GM12878 (cell line): ENCODE measurements at regions not wholly inside any gene's neighbourhood (a gene's known extent, or its start where the extent isn't known, plus 50 kb on each side); places are given as distances from the start of the nearest gene placed in this dataset.

Experiments
- ATAC-seq: fragments of 200-7000 bp; cut with Tn5 transposase; 3 replicates; pipeline ENCODE4 v1.9.1; 2020; ENCODE audit warnings: mild to moderate bottlenecking, moderate library complexity
- BruUV-seq: library from RNA; stranded (reverse); fragments of 400-500 nt; replicated peaks from 2 replicates; lab custom pipeline; 2021; lab: Mats Ljungman, UMichigan
- CTCF ChIA-PET: fragments of 300-600 bp; sonication (Branson Sonifier 250); formaldehyde crosslinking; extraction: SDS; loops from one replicate; lab custom pipeline; 2021; ENCODE audit warnings: inconsistent platforms; lab: Yijun Ruan, JAX
- POLR2A ChIA-PET: fragments of 350-600 bp; formaldehyde crosslinking; extraction: SDS; loops from one replicate; lab custom pipeline; 2021; ENCODE audit warnings: inconsistent platforms; lab: Charles Lee
- RAD21 ChIA-PET: fragments of 300-600 bp; sonication (Branson Sonifier 250); formaldehyde crosslinking; loops from one replicate; lab custom pipeline; 2023; ENCODE audit warnings: antibody characterized with exemption; ENCODE audit not compliant: unreplicated experiment; lab: Charles Lee
- SMC1A ChIA-PET: fragments of 300-600 bp; sonication (Branson Sonifier 250); formaldehyde crosslinking; loops from one replicate; lab custom pipeline; 2023; ENCODE audit not compliant: unreplicated experiment, uncharacterized antibody; lab: Charles Lee
- DNase-seq: peaks from one replicate; pipeline ENCODE4 v3.0.0-alpha.2; 2011; ENCODE audit warnings: low read depth, low spot score
- FAIRE-seq: peaks from 3 replicates; lab custom pipeline; 2011; peaks lifted over from hg19 to GRCh38; lab: Jason Lieb, UNC
- H2AFZ ChIP-seq: 2 replicates; pipeline ENCODE4 v1.6.0; 2011; ENCODE audit warnings: low read depth, low read length, control low read depth; ENCODE audit not compliant: control insufficient read depth
- H3K27ac ChIP-seq: 2 replicates; pipeline ENCODE4 v1.5.1; 2011; ENCODE audit warnings: control low read depth; ENCODE audit not compliant: control insufficient read depth, insufficient read depth
- H3K27me3 ChIP-seq, 2 experiments: replicated peaks in 1 of 2; 2 replicates each; pipeline versions ENCODE4 v1.6.0 to v1.6.1; 2011; ENCODE audit warnings: low read length in 1 of 2; ENCODE audit not compliant: control insufficient read depth in 2 of 2, insufficient read depth in 2 of 2
- H3K36me3 ChIP-seq, 2 experiments: 2 replicates each; pipeline ENCODE4 v1.5.1; 2011; ENCODE audit warnings: low read length in 1 of 2; ENCODE audit not compliant: control insufficient read depth in 2 of 2, insufficient read depth in 2 of 2
- H3K4me1 ChIP-seq: 2 replicates; pipeline ENCODE4 v1.6.1; 2011; ENCODE audit warnings: mild to moderate bottlenecking, low read length, moderate library complexity, mixed read lengths; ENCODE audit not compliant: control insufficient read depth, insufficient read depth
- H3K4me2 ChIP-seq: 2 replicates; pipeline ENCODE4 v1.6.0; 2011; ENCODE audit warnings: control low read depth; ENCODE audit not compliant: control insufficient read depth, insufficient read depth
- H3K4me3 ChIP-seq: fragments of 200-600 bp; sonication (generic); 2 replicates; pipeline ENCODE4 v1.5.1; 2016
- H3K79me2 ChIP-seq: 2 replicates; pipeline ENCODE4 v1.6.0; 2011; ENCODE audit warnings: low read length; ENCODE audit not compliant: control insufficient read depth, insufficient read depth
- H3K9ac ChIP-seq: 2 replicates; pipeline ENCODE4 v1.8.0; 2011; ENCODE audit warnings: low read length, control low read depth, mixed read lengths; ENCODE audit not compliant: control insufficient read depth, insufficient read depth
- H3K9me3 ChIP-seq: replicated peaks from 3 replicates; pipeline ENCODE4 v1.5.1; 2011; ENCODE audit warnings: mild to moderate bottlenecking, low read length; ENCODE audit not compliant: control insufficient read depth, insufficient read depth
- H4K20me1 ChIP-seq: 2 replicates; pipeline ENCODE4 v1.6.0; 2011; ENCODE audit not compliant: control insufficient read depth, insufficient read depth
- ATF3 ChIP-seq: IDR thresholded peaks from 2 replicates; pipeline ENCODE4 v1.6.1; 2011; ENCODE audit warnings: low read depth, mild to moderate bottlenecking, low read length, moderate library complexity, borderline replicate concordance; ENCODE audit errors: extremely low read depth
- CBX5 ChIP-seq: sonication (generic); IDR thresholded peaks from 2 replicates; pipeline ENCODE4 v1.6.1; 2016; ENCODE audit warnings: low read depth, moderate library complexity, mild to moderate bottlenecking, inconsistent platforms
- HCFC1 ChIP-seq: fragments of 150-350 bp; IDR thresholded peaks from 2 replicates; pipeline ENCODE4 v1.6.1; 2014; ENCODE audit warnings: low read length
- IKZF2 ChIP-seq, 2 experiments: fragments of 450-650 bp; IDR thresholded peaks; 2 replicates each; pipeline ENCODE4 v1.6.1; 2017; ENCODE audit warnings: mild to moderate bottlenecking in 2 of 2, moderate library complexity in 2 of 2
- LARP7 ChIP-seq: fragments of 450-650 bp; IDR thresholded peaks from 2 replicates; pipeline ENCODE4 v1.6.1; 2017; ENCODE audit warnings: mild to moderate bottlenecking
- NBN ChIP-seq: fragments of 450-650 bp; IDR thresholded peaks from 2 replicates; pipeline ENCODE4 v1.6.1; 2016
- SP1 ChIP-seq: IDR thresholded peaks from one replicate; pipeline ENCODE4 v1.6.1; 2011; ENCODE audit warnings: low read depth, low read length
- SREBF2 ChIP-seq: IDR thresholded peaks from 2 replicates; pipeline ENCODE4 v1.6.1; 2012; ENCODE audit warnings: mild to moderate bottlenecking, low read length
- WGBS: methylation state at CpG from one replicate; pipeline ENCODE4 v1.1.6; 2016; ENCODE audit warnings: low lambda C conversion rate; ENCODE audit not compliant: insufficient replicate concordance, insufficient coverage; ENCODE audit errors: missing lambda C conversion rate; 5-methylcytosine and 5-hydroxymethylcytosine counted together
- in situ Hi-C: fragments of 300-500 bp; cut with MboI; formaldehyde crosslinking; loops from 9 replicates; pipeline ENCODE4 v1.14.3; 2018; ENCODE audit warnings: mixed read lengths
- intact Hi-C: fragments of 100-400 bp; cut with micrococcal nuclease; formaldehyde crosslinking; loops from one replicate; pipeline ENCODE4 v1.14.2; 2022; ENCODE audit not compliant: unreplicated experiment
- TF ChIP-seq, protein P1 (sequence below): fragments of 450-650 bp; formaldehyde crosslinking; IDR thresholded peaks from 2 replicates; pipeline ENCODE4 v1.5.0; 2022; ENCODE audit warnings: mild to moderate bottlenecking, missing genetic modification characterization
- TF ChIP-seq, protein P2 (sequence below): fragments of 450-650 bp; formaldehyde crosslinking; IDR thresholded peaks from 2 replicates; pipeline ENCODE4 v1.4.0; 2020; ENCODE audit warnings: mild to moderate bottlenecking, moderate library complexity

GRCh38 chr3:39671600-39671999 is 137.8 kb upstream of the MYRIP start:
- RAD21 ChIA-PET, result no interaction called here
- no peaks in the 10 kb centered on the region for H3K9me3 ChIP-seq
- H3K4me3 ChIP-seq, result no peak overlapping the region
- FAIRE-seq (no peak), ATAC-seq (no peak), DNase-seq (no peak)
- no peak overlapping the region for H3K9ac ChIP-seq
- H3K36me3 ChIP-seq, result no peaks in the 10 kb centered on the region
- CTCF ChIA-PET, result interaction anchor here (0.5 kb wide), 1 partner anchor 226 kb away, joined by 3 read pairs; no protein-coding TSS in a partner anchor
- no peak overlapping the region for H3K4me2 ChIP-seq
- no TSS peak for BruUV-seq
- SMC1A ChIA-PET, result no interaction called here
- no peaks in the 10 kb centered on the region; a peak in 1 of 4 replicates for H3K27me3 ChIP-seq
- H3K27ac ChIP-seq, result no peak overlapping the region
- WGBS, result 0% methylated on average over 2 of the region's 2 CpGs
- intact Hi-C loops, result no loop called here
- POLR2A ChIA-PET, result no interaction called here
- in situ Hi-C loops, result no loop called here
- H3K79me2 ChIP-seq, result no peaks in the 10 kb centered on the region
- H3K4me1 ChIP-seq, result no peaks in the 10 kb centered on the region
- TF ChIP-seq, protein P1, sequence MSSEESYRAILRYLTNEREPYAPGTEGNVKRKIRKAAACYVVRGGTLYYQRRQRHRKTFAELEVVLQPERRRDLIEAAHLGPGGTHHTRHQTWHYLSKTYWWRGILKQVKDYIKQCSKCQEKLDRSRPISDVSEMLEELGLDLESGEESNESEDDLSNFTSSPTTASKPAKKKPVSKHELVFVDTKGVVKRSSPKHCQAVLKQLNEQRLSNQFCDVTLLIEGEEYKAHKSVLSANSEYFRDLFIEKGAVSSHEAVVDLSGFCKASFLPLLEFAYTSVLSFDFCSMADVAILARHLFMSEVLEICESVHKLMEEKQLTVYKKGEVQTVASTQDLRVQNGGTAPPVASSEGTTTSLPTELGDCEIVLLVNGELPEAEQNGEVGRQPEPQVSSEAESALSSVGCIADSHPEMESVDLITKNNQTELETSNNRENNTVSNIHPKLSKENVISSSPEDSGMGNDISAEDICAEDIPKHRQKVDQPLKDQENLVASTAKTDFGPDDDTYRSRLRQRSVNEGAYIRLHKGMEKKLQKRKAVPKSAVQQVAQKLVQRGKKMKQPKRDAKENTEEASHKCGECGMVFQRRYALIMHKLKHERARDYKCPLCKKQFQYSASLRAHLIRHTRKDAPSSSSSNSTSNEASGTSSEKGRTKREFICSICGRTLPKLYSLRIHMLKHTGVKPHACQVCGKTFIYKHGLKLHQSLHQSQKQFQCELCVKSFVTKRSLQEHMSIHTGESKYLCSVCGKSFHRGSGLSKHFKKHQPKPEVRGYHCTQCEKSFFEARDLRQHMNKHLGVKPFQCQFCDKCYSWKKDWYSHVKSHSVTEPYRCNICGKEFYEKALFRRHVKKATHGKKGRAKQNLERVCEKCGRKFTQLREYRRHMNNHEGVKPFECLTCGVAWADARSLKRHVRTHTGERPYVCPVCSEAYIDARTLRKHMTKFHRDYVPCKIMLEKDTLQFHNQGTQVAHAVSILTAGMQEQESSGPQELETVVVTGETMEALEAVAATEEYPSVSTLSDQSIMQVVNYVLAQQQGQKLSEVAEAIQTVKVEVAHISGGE, result no peak
- TF ChIP-seq NBN, result no peak
- H4K20me1 ChIP-seq, result no peaks in the 10 kb centered on the region
- no peak overlapping the region for H2AFZ ChIP-seq

DNA sequence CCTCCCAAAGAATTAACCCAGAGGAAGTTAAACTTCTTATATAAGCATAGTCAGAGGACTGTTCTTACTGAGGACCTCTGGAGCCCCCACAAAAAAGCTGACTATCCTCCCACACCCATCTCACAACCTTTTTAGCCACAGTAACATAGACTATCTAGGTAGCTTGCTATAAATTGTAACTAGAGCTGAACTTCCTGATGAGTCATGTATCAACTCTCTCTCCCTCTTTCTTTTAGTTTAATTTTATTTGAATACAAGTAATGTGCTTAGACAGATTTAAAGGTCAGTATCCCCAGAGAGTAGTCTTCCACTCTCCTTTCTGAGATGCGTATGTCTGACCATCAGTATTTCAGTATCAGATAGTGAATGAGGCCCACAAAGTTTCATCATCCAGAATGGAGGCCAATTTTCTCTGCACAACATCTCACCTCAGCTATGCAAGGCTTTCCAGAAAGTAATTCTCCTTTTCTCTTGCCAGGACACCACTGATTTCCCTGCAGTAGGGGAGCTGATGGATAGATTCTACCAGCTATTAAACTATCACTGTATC is 104.0 kb upstream of the MYRIP start:
- CTCF ChIA-PET, result interaction anchor here (0.8 to 1.3 kb wide), 5 partner anchors 36 to 612 kb away, joined by 3 to 4 read pairs (median 3); no protein-coding TSS in a partner anchor
- TF ChIP-seq SREBF2 (no peak), CBX5 (no peak), SP1 (no peak), LARP7 (no peak), ATF3 (no peak), IKZF2 (IDR thresholded peaks at IDR 0.05) (no peak), HCFC1 (no peak)
- TF ChIP-seq, protein P2, sequence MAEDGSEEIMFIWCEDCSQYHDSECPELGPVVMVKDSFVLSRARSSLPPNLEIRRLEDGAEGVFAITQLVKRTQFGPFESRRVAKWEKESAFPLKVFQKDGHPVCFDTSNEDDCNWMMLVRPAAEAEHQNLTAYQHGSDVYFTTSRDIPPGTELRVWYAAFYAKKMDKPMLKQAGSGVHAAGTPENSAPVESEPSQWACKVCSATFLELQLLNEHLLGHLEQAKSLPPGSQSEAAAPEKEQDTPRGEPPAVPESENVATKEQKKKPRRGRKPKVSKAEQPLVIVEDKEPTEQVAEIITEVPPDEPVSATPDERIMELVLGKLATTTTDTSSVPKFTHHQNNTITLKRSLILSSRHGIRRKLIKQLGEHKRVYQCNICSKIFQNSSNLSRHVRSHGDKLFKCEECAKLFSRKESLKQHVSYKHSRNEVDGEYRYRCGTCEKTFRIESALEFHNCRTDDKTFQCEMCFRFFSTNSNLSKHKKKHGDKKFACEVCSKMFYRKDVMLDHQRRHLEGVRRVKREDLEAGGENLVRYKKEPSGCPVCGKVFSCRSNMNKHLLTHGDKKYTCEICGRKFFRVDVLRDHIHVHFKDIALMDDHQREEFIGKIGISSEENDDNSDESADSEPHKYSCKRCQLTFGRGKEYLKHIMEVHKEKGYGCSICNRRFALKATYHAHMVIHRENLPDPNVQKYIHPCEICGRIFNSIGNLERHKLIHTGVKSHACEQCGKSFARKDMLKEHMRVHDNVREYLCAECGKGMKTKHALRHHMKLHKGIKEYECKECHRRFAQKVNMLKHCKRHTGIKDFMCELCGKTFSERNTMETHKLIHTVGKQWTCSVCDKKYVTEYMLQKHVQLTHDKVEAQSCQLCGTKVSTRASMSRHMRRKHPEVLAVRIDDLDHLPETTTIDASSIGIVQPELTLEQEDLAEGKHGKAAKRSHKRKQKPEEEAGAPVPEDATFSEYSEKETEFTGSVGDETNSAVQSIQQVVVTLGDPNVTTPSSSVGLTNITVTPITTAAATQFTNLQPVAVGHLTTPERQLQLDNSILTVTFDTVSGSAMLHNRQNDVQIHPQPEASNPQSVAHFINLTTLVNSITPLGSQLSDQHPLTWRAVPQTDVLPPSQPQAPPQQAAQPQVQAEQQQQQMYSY (CRISPR knock-in tag), result no peak

More for the DNA sequence above, 104.0 kb upstream of the MYRIP start:
- POLR2A ChIA-PET, result no interaction called here
- H3K9ac ChIP-seq, result no peak overlapping the region
- H3K27me3 ChIP-seq, result no peaks in the 10 kb centered on the region
- intact Hi-C loops (loop anchor here (5.0 kb wide), 2 partner anchors 472 to 612 kb away; no protein-coding TSS in a partner anchor), in situ Hi-C loops (loop anchor here (5.0 to 10.0 kb wide), 3 partner anchors 279 to 609 kb away; no protein-coding TSS in a partner anchor)
- no peaks in the 10 kb centered on the region for H3K79me2 ChIP-seq
- no peak overlapping the region for H3K4me3 ChIP-seq
- H3K4me2 ChIP-seq, result no peak overlapping the region
- no peak for FAIRE-seq
- no peaks in the 10 kb centered on the region for H3K4me1 ChIP-seq
- H2AFZ ChIP-seq, result no peak overlapping the region
- ATAC-seq, result no peak
- no peak overlapping the region for H3K27ac ChIP-seq
- 44% methylated on average over 1 of the region's 1 CpG for WGBS
- no TSS peak for BruUV-seq
- H3K9me3 ChIP-seq, result no peaks in the 10 kb centered on the region
- no peaks in the 10 kb centered on the region for H4K20me1 ChIP-seq
- no peak for DNase-seq
- H3K36me3 ChIP-seq, result no peaks in the 10 kb centered on the region
- SMC1A ChIA-PET, result no interaction called here
- RAD21 ChIA-PET, result no interaction called here
